Spinal cord (tissue), 9 donors: ENCODE measurements at regions not wholly inside any gene's neighbourhood (a gene's known extent, or its start where the extent isn't known, plus 50 kb on each side); places are given as distances from the start of the nearest gene placed in this dataset.

Experiments
- DNase-seq, 6 donors: peaks; one replicate each; pipeline versions ENCODE4 v3.0.0 to v3.0.0-alpha.2; 2013 to 2015; ENCODE audit warnings: low spot score in 6 of 6, low read depth in 4 of 6
- H3K27ac ChIP-seq: one replicate; pipeline ENCODE4 v1.5.1; 2013; ENCODE audit warnings: low read depth, low read length, control low read depth
- H3K27me3 ChIP-seq: one replicate; pipeline ENCODE4 v1.6.1; 2013; ENCODE audit warnings: low read length; ENCODE audit not compliant: control insufficient read depth, insufficient read depth
- H3K36me3 ChIP-seq: one replicate; pipeline ENCODE4 v1.6.1; 2013; ENCODE audit warnings: low read length; ENCODE audit not compliant: control insufficient read depth, insufficient read depth
- H3K4me1 ChIP-seq: one replicate; pipeline ENCODE4 v1.6.1; 2013; ENCODE audit warnings: low read length; ENCODE audit not compliant: control insufficient read depth, insufficient read depth
- H3K4me3 ChIP-seq: one replicate; pipeline ENCODE4 v1.5.1; 2013; ENCODE audit warnings: low read depth, low read length, control low read depth
- H3K9me3 ChIP-seq: one replicate; pipeline ENCODE4 v1.6.1; 2013; ENCODE audit warnings: low read length; ENCODE audit not compliant: control insufficient read depth, insufficient read depth
- WGBS: methylation state at CpG from one replicate; pipeline ENCODE4 v1.1.5; 2013; ENCODE audit warnings: missing lambda C conversion rate; ENCODE audit not compliant: insufficient coverage; 5-methylcytosine and 5-hydroxymethylcytosine counted together
- donor health status: healthy.

GRCh38 chr12:74449872-74450271 is 87.8 kb upstream of the ATXN7L3B start:
- H3K36me3 ChIP-seq = no peaks in the 10 kb centered on the region
- no peak overlapping the region for H3K27ac ChIP-seq
- H3K27me3 ChIP-seq = no peaks in the 10 kb centered on the region
- DNase-seq = no peak
- no peaks in the 10 kb centered on the region for H3K9me3 ChIP-seq
- 80% methylated on average over 2 of the region's 2 CpGs for WGBS
- no peaks in the 10 kb centered on the region for H3K4me1 ChIP-seq
- H3K4me3 ChIP-seq = no peak overlapping the region

GRCh38 chr12:74454109-74454508 is 83.5 kb upstream of the ATXN7L3B start:
- no peaks in the 10 kb centered on the region for H3K27me3 ChIP-seq
- H3K4me1 ChIP-seq = no peaks in the 10 kb centered on the region
- H3K4me3 ChIP-seq = no peak overlapping the region
- WGBS = 80% methylated on average over 1 of the region's 1 CpG
- H3K9me3 ChIP-seq = no peaks in the 10 kb centered on the region
- DNase-seq = no peak
- no peaks in the 10 kb centered on the region for H3K36me3 ChIP-seq
- no peak overlapping the region for H3K27ac ChIP-seq

GRCh38 chr12:74455429-74455828 is 82.2 kb upstream of the ATXN7L3B start:
- H3K27me3 ChIP-seq = no peaks in the 10 kb centered on the region
- peak in 1 of 6 donors; percentile 58 for DNase-seq
- no peak overlapping the region for H3K4me3 ChIP-seq
- H3K4me1 ChIP-seq = no peaks in the 10 kb centered on the region
- no peaks in the 10 kb centered on the region for H3K9me3 ChIP-seq
- H3K36me3 ChIP-seq = no peaks in the 10 kb centered on the region
- no peak overlapping the region for H3K27ac ChIP-seq
- 71% methylated on average over 1 of the region's 3 CpGs for WGBS

DNA sequence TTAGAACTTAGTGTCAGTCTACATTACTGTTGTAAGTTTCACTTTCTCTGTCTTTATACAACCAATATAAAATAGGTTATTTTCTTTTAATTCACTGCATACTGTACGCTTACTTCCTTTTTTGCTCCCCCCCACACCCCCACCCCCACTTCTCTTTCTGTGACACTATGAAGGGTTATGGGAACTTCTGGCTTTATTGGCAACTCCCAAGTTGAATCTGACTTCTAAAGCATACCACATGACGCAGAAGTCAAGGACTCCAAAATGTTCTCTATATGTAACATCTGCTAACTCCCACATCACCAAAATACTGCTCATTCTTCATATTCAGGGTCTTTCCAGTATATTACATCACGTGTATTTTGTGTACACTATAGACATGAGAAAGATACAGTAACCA is 81.2 kb upstream of the ATXN7L3B start:
- Histone ChIP-seq H3K36me3 (no peaks in the 10 kb centered on the region), H3K27ac (no peak overlapping the region), H3K9me3 (no peaks in the 10 kb centered on the region), H3K4me3 (no peak overlapping the region), H3K4me1 (no peaks in the 10 kb centered on the region), H3K27me3 (no peaks in the 10 kb centered on the region)
- DNase-seq = no peak
- no CpG with 5 or more reads among the region's 3 CpGs for WGBS

GRCh38 chr12:74468401-74468800 is 69.2 kb upstream of the ATXN7L3B start:
- WGBS = 64% methylated on average over 4 of the region's 4 CpGs
- no peak for DNase-seq
- Histone ChIP-seq H3K4me3 (no peak overlapping the region), H3K9me3 (no peaks in the 10 kb centered on the region), H3K4me1 (no peaks in the 10 kb centered on the region), H3K27ac (no peak overlapping the region), H3K36me3 (no peaks in the 10 kb centered on the region), H3K27me3 (no peaks in the 10 kb centered on the region)

- WGBS = no CpG with 5 or more reads among the region's 1 CpG
- Histone ChIP-seq H3K9me3 (no peaks in the 10 kb centered on the region), H3K27me3 (no peaks in the 10 kb centered on the region), H3K27ac (no peak overlapping the region), H3K36me3 (no peaks in the 10 kb centered on the region), H3K4me1 (no peaks in the 10 kb centered on the region), H3K4me3 (no peak overlapping the region)
- no peak for DNase-seq
Measured at GRCh38 chr12:74476234-74476633, 61.4 kb upstream of the ATXN7L3B start.

GRCh38 chr12:74481078-74481477 is 56.6 kb upstream of the ATXN7L3B start:
- Histone ChIP-seq H3K4me1 (no peaks in the 10 kb centered on the region), H3K4me3 (no peak overlapping the region), H3K27me3 (no peaks in the 10 kb centered on the region), H3K27ac (no peak overlapping the region), H3K36me3 (no peaks in the 10 kb centered on the region), H3K9me3 (no peaks in the 10 kb centered on the region)
- no CpG with 5 or more reads among the region's 2 CpGs for WGBS
- DNase-seq = no peak

GRCh38 chr12:74482115-74482514 is 55.5 kb upstream of the ATXN7L3B start:
- Histone ChIP-seq H3K4me3 (no peak overlapping the region), H3K36me3 (no peaks in the 10 kb centered on the region), H3K4me1 (no peaks in the 10 kb centered on the region), H3K27ac (no peak overlapping the region), H3K27me3 (no peaks in the 10 kb centered on the region), H3K9me3 (no peaks in the 10 kb centered on the region)
- peak in 1 of 6 donors; percentile 3 for DNase-seq

DNA sequence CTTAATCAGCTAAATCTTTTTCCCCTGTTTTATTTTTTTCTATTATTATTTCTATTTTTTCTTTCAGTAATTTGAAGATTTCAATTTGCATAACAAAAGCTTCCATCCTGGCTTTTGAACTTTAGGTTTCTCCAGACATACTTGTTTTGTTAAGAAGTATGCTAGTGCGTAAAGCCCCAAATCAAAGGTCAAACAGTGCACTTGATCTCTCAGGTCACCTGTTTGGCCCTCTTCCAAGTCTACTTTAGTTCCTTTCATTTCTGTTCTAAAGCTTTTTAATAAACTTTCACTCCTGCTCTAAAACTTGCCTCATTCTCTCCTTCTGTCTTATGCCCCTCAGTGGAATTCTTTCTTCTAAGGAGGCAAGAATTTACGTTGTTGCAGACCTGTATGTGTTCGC is 54.6 kb upstream of the ATXN7L3B start:
- Histone ChIP-seq H3K4me1 (no peaks in the 10 kb centered on the region), H3K27me3 (no peaks in the 10 kb centered on the region), H3K36me3 (no peaks in the 10 kb centered on the region), H3K9me3 (no peaks in the 10 kb centered on the region), H3K4me3 (no peak overlapping the region), H3K27ac (no peak overlapping the region)
- WGBS = no CpG with 5 or more reads among the region's 3 CpGs
- DNase-seq = no peak
